Iris pigment epithelial cell (primary cell): ENCODE measurements at regions not wholly inside any gene's neighbourhood (a gene's known extent, or its start where the extent isn't known, plus 50 kb on each side); places are given as distances from the start of the nearest gene placed in this dataset.

Experiments used
- DNase-seq: peaks from one replicate; pipeline ENCODE4 v3.0.0-alpha.2; 2011; ENCODE audit warnings: low read depth

- no peak for DNase-seq
Measured at GRCh38 chr9:11928871-11929321, 764.3 kb upstream of the TYRP1 start.

GRCh38 chr9:11931109-11931508 lies 762.1 kb upstream of the TYRP1 start:
- DNase-seq: peak; percentile 2

- DNase-seq: no peak
Measured at GRCh38 chr9:11931751-11932150, 761.4 kb upstream of the TYRP1 start.

- peak; percentile 41 for DNase-seq
Measured at GRCh38 chr9:11933926-11934325, 759.3 kb upstream of the TYRP1 start.

- DNase-seq: peak; percentile 1
Measured at GRCh38 chr9:11946531-11946930, 746.7 kb upstream of the TYRP1 start.

- no peak for DNase-seq
Measured at GRCh38 chr9:11962327-11962726, 730.9 kb upstream of the TYRP1 start.

- no peak for DNase-seq
Measured at GRCh38 chr9:11966786-11967185, 726.4 kb upstream of the TYRP1 start.

- no peak for DNase-seq
Measured at GRCh38 chr9:11968631-11969030, 724.6 kb upstream of the TYRP1 start.

- DNase-seq: peak; percentile 6
Measured at GRCh38 chr9:11973011-11973410, 720.2 kb upstream of the TYRP1 start.

GRCh38 chr9:11973511-11973910 lies 719.7 kb upstream of the TYRP1 start:
- DNase-seq: no peak

- DNase-seq: no peak
Measured at GRCh38 chr9:11992866-11993265, 700.3 kb upstream of the TYRP1 start.

GRCh38 chr9:12014488-12014887 lies 678.7 kb upstream of the TYRP1 start:
- peak; percentile 0 for DNase-seq

GRCh38 chr9:12054235-12054634 lies 639.0 kb upstream of the TYRP1 start:
- no peak for DNase-seq

GRCh38 chr9:12056874-12057273 lies 636.3 kb upstream of the TYRP1 start:
- no peak for DNase-seq

GRCh38 chr9:12060067-12060466 lies 633.1 kb upstream of the TYRP1 start:
- no peak for DNase-seq

- DNase-seq: no peak
Measured at GRCh38 chr9:12060811-12061210, 632.4 kb upstream of the TYRP1 start.

GRCh38 chr9:12065050-12065449 lies 628.1 kb upstream of the TYRP1 start:
- no peak for DNase-seq

GRCh38 chr9:12065686-12066085 lies 627.5 kb upstream of the TYRP1 start:
- no peak for DNase-seq

- no peak for DNase-seq
Measured at GRCh38 chr9:12066455-12067035, 626.6 kb upstream of the TYRP1 start.

GRCh38 chr9:12069366-12069765 lies 623.8 kb upstream of the TYRP1 start:
- DNase-seq: no peak

GRCh38 chr9:12085399-12085798 lies 607.8 kb upstream of the TYRP1 start:
- DNase-seq: no peak

- DNase-seq: no peak
Measured at GRCh38 chr9:12091865-12092527, 601.2 kb upstream of the TYRP1 start.

- DNase-seq: no peak
Measured at GRCh38 chr9:12094046-12094445, 599.1 kb upstream of the TYRP1 start.

- no peak for DNase-seq
Measured at GRCh38 chr9:12095931-12096330, 597.3 kb upstream of the TYRP1 start.
